ENCODE measurements at regions not wholly inside any gene's neighbourhood (a gene's known extent, or its start where the extent isn't known, plus 50 kb on each side); places are given as distances from the start of the nearest gene placed in this dataset.

DNA sequence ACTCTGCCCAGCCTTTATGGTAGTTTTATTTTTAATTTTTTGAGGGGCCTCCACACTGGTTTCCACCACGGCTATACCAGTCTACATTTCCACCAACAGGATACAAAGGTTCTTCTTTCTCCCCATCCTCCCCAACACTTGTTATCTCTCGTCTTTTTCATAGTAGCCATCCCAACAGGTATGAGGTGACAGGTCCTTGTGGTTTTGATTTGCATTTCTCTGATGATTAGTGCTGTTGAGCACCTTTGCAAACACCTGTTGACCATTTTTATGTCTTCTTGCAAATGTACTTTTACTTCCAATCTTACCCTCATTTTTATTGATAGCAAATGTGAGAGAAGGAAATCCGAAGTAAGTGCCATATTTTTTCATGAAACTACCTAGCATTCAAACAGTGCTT lies 195.4 kb upstream of the PREP start:
- no peak for DNase-seq

DNA sequence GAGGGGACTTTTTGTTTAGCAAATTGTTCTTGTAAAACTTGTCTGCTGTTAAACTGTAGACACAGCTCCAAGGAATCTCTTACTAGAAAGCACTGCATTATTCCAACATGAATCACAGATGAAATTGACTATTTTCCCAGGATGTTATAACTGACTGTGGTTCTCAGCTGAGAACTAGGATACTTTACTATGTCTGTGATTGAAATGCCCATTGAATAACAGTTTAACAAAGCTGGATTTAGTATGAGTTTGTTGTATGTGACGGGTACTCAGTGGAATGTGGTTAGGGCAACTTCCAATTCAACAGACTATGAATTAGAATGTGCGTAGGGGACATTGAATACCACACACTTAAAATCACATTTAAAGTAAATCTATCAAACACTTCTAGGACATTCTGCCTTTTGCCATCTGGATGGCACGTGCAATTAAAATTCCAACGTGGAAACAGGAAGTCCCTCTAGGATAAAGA lies 193.4 kb upstream of the PREP start:
- DNase-seq, result no peak

DNA sequence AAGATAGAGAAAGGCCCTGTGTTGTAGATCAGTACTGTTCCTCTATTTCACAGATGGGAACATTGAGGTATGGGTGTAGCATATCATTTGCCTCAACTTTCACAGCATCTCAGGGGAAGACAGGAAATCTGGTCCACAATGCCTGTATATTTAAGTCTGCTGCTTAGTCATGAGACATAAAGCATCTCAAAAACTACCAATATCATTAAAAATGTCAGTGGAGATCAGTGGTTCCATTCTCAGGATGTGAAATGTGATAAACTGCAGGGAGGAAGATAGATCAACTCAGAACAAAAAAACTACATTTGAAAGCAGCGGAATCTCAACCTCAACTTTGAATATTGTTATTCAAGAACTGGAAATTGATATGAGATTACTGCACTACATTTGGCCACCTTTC lies 192.9 kb upstream of the PREP start:
- DNase-seq, result no peak

- DNase-seq, result no peak
These were observed 191.9 kb upstream of the PREP start for GRCh38 chr6:105594821-105595220.

- DNase-seq, result no peak
These were observed 191.2 kb upstream of the PREP start for GRCh38 chr6:105593805-105594671.

GRCh38 chr6:105593056-105593690 lies 190.3 kb upstream of the PREP start:
- DNase-seq, result no peak

GRCh38 chr6:105592329-105592728 lies 189.4 kb upstream of the PREP start:
- no peak for DNase-seq

GRCh38 chr6:105591053-105591452 lies 188.2 kb upstream of the PREP start:
- DNase-seq, result no peak

GRCh38 chr6:105588123-105588710 lies 185.3 kb upstream of the PREP start:
- DNase-seq, result no peak

DNA sequence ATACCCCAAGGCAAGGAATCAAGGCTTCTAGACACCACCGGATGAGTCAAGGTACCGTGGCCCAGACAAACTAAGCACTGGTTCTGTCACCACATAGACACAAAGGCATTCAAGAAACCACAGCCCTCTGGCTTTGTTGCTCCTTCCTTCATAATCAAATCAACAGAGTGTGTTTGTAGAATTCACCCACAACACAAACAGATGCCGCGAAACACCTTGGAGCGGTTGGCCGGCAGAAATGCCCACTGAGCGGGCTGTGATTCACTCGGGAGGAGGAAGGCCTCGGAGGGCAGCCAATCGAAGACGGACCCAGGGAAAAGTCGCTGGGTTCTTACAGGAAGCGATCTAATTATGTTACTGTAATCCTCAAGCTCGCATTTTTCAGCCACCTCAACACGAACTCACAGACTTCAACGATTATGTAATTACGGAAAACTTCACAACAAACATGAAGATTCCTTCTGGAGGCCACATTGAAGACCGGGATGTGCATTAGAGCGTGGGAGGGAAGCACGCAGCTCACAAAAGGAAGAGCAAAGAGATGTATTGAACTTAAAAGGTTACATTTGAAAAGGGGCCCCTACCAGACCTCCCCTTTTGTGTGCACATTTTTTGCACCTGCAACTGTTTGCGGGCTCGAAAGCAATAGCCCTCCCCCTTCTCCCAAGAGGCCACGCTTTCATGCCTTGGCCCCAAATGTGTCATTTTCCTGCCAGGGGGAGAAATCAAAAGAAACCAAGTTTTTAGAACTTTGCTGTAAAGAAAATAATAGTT lies 184.7 kb upstream of the PREP start:
- no peak for DNase-seq

DNA sequence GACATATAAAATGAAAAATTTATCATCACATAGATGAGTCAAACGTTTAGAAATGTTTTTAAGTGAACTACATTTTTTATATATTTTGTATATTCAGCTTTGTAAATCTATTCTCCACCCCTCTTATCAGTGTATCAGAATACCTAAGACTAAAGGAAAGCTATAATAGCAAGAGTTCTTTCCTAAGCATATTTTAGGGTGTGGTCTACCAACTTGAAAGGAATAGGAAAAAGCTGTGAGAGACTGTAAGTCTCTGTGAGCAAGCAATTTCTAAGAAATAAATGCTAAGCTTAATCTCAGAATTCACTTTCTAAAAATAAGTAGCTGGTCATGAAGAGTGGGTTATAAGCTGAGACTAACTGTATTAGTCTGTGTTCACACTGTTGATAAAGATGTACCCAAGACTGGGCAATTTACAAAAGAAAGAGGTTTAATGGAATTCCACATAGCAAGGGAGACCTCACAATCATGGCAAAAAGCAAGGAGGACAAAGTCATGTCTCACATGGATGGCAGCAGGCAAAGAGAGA lies 175.4 kb upstream of the PREP start:
- DNase-seq, result no peak

DNA sequence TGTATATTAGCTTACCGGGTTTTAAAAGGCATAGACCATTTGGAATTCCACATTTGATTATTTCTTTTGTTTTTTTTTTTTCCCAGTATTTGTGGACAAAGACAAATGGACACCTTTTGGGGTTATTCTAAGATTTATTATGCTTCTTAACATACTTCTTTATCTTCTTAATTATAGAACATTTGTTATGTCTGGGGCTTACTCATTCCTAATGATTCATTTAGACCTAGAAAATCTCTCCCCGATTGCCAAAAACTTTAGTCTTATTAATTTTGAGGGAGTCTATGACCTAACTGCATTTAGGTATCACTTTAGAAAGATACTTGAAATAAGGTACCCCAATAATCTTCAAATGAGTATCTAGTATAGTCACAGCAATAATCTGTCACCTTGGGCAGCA lies 170.7 kb upstream of the PREP start:
- no peak for DNase-seq

DNA sequence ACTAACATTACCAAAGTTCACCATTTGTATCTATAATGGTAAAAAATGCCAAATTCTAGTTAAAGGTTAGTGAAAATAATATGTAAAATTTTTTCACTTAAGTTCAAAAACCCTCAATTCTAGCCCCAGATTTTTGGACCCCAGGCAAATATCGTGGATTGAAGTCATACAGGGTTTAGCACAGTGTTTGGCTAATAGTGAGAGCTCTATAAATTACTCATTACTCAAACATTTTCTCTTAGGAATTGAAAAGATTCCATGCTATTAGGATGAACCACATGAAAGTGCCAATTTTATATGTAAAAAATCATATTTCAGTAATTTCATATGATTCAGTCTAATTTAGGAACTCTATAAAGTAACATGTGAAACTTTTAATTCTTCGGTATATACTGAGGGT lies 170.3 kb upstream of the PREP start:
- no peak for DNase-seq

- no peak for DNase-seq
These were observed 167.5 kb upstream of the PREP start for GRCh38 chr6:105570416-105570815.

GRCh38 chr6:105569706-105570105 lies 166.8 kb upstream of the PREP start:
- DNase-seq, result no peak

DNA sequence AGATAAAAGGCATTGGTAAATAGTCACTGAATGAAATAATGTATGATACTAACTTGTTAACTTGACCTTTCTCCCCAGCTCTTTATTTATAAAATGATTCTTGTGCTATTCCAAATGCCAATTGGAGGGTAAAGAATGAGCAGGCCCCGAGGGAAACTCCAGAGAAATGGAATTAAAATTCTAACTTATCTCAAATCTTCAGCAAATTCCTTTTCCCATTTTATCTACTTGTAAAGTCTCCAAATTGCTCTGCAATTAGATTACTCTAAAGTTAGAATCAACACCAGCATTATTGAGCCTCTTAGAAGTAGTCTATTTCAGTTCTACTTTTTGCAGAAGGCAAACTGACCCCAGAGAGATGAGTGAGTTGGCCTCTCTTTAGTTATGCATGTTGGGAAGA lies 165.9 kb upstream of the PREP start:
- no peak for DNase-seq

DNA sequence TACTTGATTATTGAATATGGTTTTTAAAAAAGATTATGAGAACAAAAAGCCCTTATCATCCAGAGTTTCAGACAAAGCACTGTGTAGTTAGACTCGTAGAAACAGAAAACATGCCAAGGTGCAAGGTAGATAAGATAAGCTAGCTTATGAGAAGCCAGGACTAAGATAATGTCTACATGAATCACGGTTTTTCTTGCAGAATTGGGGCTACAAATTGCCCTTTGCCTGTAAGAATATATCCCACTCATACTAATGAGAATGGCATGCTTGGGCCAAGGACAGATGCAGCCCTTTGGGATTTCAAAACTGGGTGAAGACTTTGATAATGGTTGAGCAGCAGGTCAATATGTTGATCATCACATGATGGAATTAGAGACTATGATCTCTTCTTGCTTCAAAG lies 165.3 kb upstream of the PREP start:
- no peak for DNase-seq

GRCh38 chr6:105567140-105567539 lies 164.3 kb upstream of the PREP start:
- DNase-seq, result no peak

DNA sequence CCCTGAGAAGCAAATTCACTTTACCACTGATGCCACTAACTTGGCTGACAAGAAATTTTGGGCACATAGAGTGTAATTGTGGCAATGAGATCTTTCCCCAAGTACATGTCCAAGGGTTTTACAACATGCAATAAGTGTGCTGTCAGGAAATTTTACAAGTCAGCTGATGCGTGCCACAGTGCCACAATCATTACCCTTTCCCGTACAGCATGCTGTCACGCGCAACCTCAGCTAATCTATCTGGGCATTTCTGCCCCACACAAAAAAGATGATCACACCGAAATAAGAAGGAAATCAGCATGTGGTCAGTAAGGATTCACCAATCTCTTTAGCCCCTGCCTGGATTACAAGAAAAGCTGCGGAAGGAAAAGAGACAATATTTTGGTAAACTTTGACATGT lies 163.6 kb upstream of the PREP start:
- DNase-seq, result no peak

DNA sequence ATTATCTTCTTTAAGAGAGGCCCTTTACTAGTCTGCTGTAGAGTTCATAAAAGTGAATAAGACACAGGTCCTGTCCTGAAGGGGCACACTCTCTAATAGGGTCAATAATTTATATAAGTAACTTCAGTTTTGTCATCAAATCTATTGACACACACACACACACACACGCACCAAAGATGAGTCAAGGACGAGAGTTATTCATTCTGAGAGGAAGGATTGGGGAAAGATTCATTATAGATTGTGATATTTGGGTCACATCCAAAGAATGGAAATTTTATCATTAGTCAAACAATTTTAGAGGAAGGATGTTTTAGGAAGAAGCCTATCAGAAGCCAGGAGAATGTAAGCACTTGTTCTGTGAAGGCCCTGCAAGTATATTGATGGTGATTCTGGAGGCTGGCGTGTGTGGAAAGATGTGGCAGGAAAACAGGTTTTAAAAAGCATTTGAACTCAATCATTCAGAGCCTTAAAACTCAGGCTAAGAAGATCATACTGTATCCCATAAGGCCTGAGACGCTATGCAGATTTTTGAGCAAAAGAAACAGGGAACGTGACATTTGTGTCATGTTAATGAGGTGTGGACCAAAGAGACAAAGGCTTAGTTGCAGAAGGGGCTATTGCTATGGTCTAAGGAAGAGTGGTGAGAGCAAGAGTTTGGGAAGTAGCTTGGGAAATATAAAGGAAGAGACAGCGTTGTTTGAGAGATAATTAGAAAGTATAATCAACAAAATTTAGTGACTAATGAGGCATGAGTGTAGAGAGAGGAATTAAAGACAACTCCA lies 161.4 kb upstream of the PREP start:
- no peak for DNase-seq

- DNase-seq, result no peak
These were observed 159.1 kb upstream of the PREP start for GRCh38 chr6:105562027-105562426.

DNA sequence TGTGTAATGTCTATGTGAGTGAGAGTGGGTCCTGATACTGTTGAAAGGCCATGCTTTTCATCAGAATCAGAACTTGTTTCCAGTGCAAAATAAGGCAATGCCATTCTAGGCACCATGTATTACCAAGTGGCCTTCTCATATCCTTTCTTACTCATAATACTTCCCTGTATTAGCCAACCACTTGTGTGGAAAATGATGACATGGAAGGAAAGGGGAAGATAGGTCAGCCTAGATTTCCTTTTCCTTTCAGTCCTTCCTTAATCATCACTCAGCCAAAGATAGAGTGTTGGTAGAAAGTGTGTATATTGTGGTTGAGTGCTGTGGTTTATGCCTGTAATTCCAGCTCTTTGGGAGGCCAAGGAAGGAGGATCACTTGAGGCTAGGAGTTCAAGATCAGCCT lies 158.6 kb upstream of the PREP start:
- DNase-seq, result no peak
